Gastrocnemius medialis (tissue), 4 donors: ENCODE measurements at regions not wholly inside any gene's neighbourhood (a gene's known extent, or its start where the extent isn't known, plus 50 kb on each side); places are given as distances from the start of the nearest gene placed in this dataset.

Experiments
- CTCF ChIP-seq, 5 experiments: fragments of 450-650 bp in 3 of 5; fragments of 200-600 bp in 2 of 5; sonication (generic) in 2 of 5; IDR thresholded peaks in 4 of 5; conservative IDR thresholded peaks in 1 of 5; 1 replicate in 4 of 5; 2 replicates in 1 of 5; pipeline ENCODE4 v1.5.1; 2016 to 2019; ENCODE audit warnings: antibody characterized with exemption in 5 of 5, mild to moderate bottlenecking in 3 of 5, moderate library complexity in 3 of 5
- POLR2A ChIP-seq, 2 donors: fragments of 450-650 bp; IDR thresholded peaks; one replicate each; pipeline ENCODE4 v1.6.1; 2017; ENCODE audit warnings: antibody characterized with exemption in 2 of 2, mild to moderate bottlenecking in 2 of 2, moderate library complexity in 2 of 2

GRCh38 chr19:5288347-5288739 is 52.3 kb downstream of the PTPRS start:
- TF ChIP-seq POLR2A (IDR thresholded peaks at IDR 0.05) (no peak), CTCF (IDR thresholded peaks at IDR 0.05 in 4 of 5, conservative IDR thresholded peaks at IDR 0.05 in 1 of 5) (no peak)
